22Rv1 (cell line): ENCODE measurements at regions not wholly inside any gene's neighbourhood (a gene's known extent, or its start where the extent isn't known, plus 50 kb on each side); places are given as distances from the start of the nearest gene placed in this dataset.

Experiments used
- CTCF ChIP-seq: fragments of 450-650 bp; IDR thresholded peaks from 2 replicates; pipeline ENCODE4 v1.5.1; 2017; ENCODE audit warnings: mild to moderate bottlenecking
- ZFX ChIP-seq: fragments of 450-650 bp; IDR thresholded peaks from 2 replicates; pipeline ENCODE4 v1.6.1; 2017; ENCODE audit warnings: antibody characterized with exemption, borderline replicate concordance

GRCh38 chr16:26345966-26346365, 654.2 kb downstream of the HS3ST4 start:
- TF ChIP-seq CTCF (no peak), ZFX (no peak)
